Right lobe of liver (tissue), 6 donors: ENCODE measurements at regions not wholly inside any gene's neighbourhood (a gene's known extent, or its start where the extent isn't known, plus 50 kb on each side); places are given as distances from the start of the nearest gene placed in this dataset.
"Not testable (repeated sequence)": the region's sequence is repeated elsewhere in the genome, so short reads cannot be mapped to it uniquely, and the experiment has no call there.

Experiments used
- ATAC-seq, 4 donors: fragments of 200-7000 bp; cut with Tn5 transposase; one replicate each; pipeline ENCODE4 v1.9.1; 2020; ENCODE audit warnings: mild to moderate bottlenecking in 4 of 4, moderate library complexity in 4 of 4
- DNase-seq, 3 donors: peaks; one replicate each; pipeline ENCODE4 v3.0.0-alpha.2; 2020
- H3K27ac ChIP-seq, 3 donors: fragments of 200-600 bp; one replicate each; pipeline ENCODE4 v1.8.0; 2022
- H3K27me3 ChIP-seq, 2 donors: fragments of 200-600 bp; one replicate each; pipeline ENCODE4 v1.8.0; 2022
- H3K36me3 ChIP-seq, 4 donors: fragments of 200-600 bp; sonication (generic) in 1 of 4; one replicate each; pipeline versions ENCODE4 v1.5.1 to v1.8.0; 2017 to 2022; ENCODE audit warnings: control low read depth in 1 of 4
- H3K4me1 ChIP-seq, 4 donors: fragments of 200-600 bp; sonication (generic) in 1 of 4; one replicate each; pipeline versions ENCODE4 v1.5.1 to v1.8.0; 2017 to 2022; ENCODE audit warnings: control low read depth in 1 of 4
- H3K4me3 ChIP-seq, 3 donors: fragments of 200-600 bp; one replicate each; pipeline ENCODE4 v1.8.0; 2022
- H3K9me3 ChIP-seq, 4 donors: fragments of 200-600 bp; sonication (generic) in 1 of 4; one replicate each; pipeline versions ENCODE4 v1.5.1 to v1.8.0; 2017 to 2022; ENCODE audit warnings: control low read depth in 1 of 4
- POLR2A ChIP-seq: fragments of 450-650 bp; IDR thresholded peaks from one replicate; pipeline ENCODE4 v1.6.1; 2017; ENCODE audit warnings: antibody characterized with exemption, mild to moderate bottlenecking
- WGBS: methylation state at CpG from one replicate; pipeline ENCODE4 v1.1.6; 2018; ENCODE audit warnings: low coverage, low lambda C conversion rate; ENCODE audit not compliant: insufficient coverage; ENCODE audit errors: missing lambda C conversion rate; 5-methylcytosine and 5-hydroxymethylcytosine counted together
- intact Hi-C, 2 donors: fragments of 100-400 bp; cut with DNase I; formaldehyde crosslinking; loops; one replicate each; pipeline versions ENCODE4 v1.11.2 to v1.14.1; 2022
- TF ChIP-seq, protein P1 (sequence below), 4 donors: fragments of 200-600 bp in 3 of 4; fragments of 450-650 bp in 1 of 4; IDR thresholded peaks; one replicate each; pipeline versions ENCODE4 v1.5.1 to v1.8.0; 2016 to 2022; ENCODE audit warnings: antibody characterized with exemption in 4 of 4, mild to moderate bottlenecking in 2 of 4
- donor health status: DM: no; HTN: yes; CAD: no.
- donor health status: DM: no; HTN: no; CAD: no.
- donor health status: DM: no; HTN: no; CAD: no.
- donor health status: DM: no; HTN: yes; CAD: no.
- donor health status: DM: no; HTN: yes; CAD: no.

DNA sequence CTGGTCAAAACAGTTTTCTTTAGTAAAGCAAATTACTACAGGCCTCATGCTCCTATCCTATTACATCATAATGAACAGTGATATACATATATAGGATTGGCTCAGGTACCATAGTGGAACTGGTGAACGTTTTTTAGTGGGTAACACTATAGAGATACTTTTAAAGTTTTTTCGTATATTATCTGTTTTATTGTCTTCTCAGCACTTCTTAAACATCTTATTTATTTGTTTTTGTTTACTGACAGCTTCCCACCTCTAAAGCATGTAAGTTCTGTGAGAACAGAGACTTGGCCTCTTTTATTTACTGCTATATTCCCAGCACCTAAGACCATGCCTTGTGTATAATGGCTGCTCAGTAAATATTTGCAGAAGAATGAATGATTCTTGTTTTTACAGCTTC is 81.1 kb upstream of the PSMA6 start:
- no peak overlapping the region for H3K27ac ChIP-seq
- H3K4me3 ChIP-seq: no peak overlapping the region
- no peaks in the 10 kb centered on the region for H3K9me3 ChIP-seq
- H3K36me3 ChIP-seq: no peaks in the 10 kb centered on the region
- intact Hi-C loops: no loop called here
- DNase-seq (no peak), ATAC-seq (no peak)
- peaks cover 0 to 11% (median 4%) of the 10 kb centered on the region in 4 donors for H3K4me1 ChIP-seq
- no peaks in the 10 kb centered on the region for H3K27me3 ChIP-seq
- TF ChIP-seq POLR2A: no peak
- TF ChIP-seq, protein P1, sequence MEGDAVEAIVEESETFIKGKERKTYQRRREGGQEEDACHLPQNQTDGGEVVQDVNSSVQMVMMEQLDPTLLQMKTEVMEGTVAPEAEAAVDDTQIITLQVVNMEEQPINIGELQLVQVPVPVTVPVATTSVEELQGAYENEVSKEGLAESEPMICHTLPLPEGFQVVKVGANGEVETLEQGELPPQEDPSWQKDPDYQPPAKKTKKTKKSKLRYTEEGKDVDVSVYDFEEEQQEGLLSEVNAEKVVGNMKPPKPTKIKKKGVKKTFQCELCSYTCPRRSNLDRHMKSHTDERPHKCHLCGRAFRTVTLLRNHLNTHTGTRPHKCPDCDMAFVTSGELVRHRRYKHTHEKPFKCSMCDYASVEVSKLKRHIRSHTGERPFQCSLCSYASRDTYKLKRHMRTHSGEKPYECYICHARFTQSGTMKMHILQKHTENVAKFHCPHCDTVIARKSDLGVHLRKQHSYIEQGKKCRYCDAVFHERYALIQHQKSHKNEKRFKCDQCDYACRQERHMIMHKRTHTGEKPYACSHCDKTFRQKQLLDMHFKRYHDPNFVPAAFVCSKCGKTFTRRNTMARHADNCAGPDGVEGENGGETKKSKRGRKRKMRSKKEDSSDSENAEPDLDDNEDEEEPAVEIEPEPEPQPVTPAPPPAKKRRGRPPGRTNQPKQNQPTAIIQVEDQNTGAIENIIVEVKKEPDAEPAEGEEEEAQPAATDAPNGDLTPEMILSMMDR (IDR thresholded peaks at IDR 0.05): no peak
- 78% methylated on average over 2 of the region's 2 CpGs for WGBS

DNA sequence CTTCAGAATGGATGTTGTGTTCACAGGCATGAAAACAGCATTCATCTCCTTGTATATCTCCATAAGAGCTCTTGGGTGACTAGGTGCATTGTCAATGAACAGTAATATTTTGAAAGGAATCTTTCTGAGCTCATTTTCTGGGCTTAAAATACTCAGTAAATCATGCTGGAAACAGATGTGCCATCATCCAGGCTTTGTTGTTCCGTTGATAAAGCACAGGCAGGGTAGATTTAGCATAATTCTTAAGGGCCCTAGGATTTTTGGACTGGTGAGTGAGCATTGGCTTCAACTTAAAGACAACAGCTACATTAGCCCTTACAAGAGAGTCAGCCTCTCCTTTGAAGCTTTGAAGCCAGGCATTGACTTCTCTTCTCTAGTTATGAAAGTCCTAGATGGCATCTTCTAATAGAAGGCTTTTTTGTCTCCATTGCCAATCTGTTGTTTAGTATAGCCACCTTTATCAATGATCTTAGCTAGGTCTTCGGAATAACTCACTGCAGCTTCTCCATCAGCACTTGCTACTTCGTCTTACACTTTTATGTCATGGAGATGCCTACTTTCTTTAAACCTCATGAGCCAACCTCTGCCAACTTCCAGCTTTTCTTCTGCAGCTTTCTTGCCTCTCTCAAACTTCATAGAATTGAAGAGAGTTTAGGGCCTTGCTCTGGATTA is 79.6 kb upstream of the PSMA6 start:
- intact Hi-C loops: no loop called here
- 98% methylated on average over 3 of the region's 3 CpGs for WGBS
- H3K9me3 ChIP-seq: no peaks in the 10 kb centered on the region

DNA sequence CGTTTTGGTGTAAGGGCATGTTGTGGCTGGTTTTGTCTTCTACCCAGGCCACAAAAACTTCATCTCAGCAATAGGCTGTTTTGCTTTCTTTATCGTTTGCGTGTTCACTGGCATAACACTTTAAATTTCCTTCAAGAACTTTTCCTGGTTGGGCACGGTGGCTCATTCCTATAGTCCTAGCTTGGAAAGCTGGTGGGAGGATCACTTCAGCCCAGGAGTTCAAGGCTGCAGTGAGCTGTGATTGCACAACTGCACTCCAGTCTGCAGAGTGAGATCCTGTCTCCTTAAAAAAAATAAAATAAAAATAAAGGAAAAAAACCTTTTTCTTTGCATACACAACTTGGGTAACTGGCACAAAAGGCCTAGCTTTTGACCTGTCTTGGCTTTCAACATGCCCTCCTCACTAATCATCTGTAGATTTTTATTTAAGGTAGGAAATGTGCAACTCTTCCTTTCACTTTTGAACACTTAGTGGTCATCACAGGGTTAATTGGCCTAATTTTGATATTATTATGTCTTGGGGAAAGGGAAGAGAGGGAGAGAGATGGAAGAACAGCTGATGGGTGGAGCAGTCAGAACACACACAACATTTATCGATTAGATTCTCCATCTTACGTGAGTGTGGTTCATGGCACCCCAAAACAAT is 78.9 kb upstream of the PSMA6 start:
- DNase-seq: no peak
- TF ChIP-seq POLR2A: no peak
- TF ChIP-seq, protein P1 (IDR thresholded peaks at IDR 0.05): no peak
- WGBS: 87% methylated on average over 6 of the region's 6 CpGs
- no peak overlapping the region for H3K27ac ChIP-seq
- no peaks in the 10 kb centered on the region for H3K36me3 ChIP-seq
- intact Hi-C loops: no loop called here
- peak in 3 of 4 donors; percentile 68 to 73 (median 68) for ATAC-seq
- no peaks in the 10 kb centered on the region for H3K9me3 ChIP-seq
- H3K4me3 ChIP-seq: no peak overlapping the region
- peaks cover 0 to 11% (median 4%) of the 10 kb centered on the region in 4 donors for H3K4me1 ChIP-seq
- no peaks in the 10 kb centered on the region for H3K27me3 ChIP-seq

More for the DNA sequence above, 79.6 kb upstream of the PSMA6 start:
- no peak for TF ChIP-seq POLR2A
- TF ChIP-seq, protein P1 (IDR thresholded peaks at IDR 0.05): no peak
- ATAC-seq (no peak), DNase-seq (no peak)
- Histone ChIP-seq H3K36me3 (no peaks in the 10 kb centered on the region), H3K27ac (no peak overlapping the region), H3K4me1 (peaks cover 0 to 11% (median 4%) of the 10 kb centered on the region in 4 donors), H3K27me3 (no peaks in the 10 kb centered on the region), H3K4me3 (no peak overlapping the region)

DNA sequence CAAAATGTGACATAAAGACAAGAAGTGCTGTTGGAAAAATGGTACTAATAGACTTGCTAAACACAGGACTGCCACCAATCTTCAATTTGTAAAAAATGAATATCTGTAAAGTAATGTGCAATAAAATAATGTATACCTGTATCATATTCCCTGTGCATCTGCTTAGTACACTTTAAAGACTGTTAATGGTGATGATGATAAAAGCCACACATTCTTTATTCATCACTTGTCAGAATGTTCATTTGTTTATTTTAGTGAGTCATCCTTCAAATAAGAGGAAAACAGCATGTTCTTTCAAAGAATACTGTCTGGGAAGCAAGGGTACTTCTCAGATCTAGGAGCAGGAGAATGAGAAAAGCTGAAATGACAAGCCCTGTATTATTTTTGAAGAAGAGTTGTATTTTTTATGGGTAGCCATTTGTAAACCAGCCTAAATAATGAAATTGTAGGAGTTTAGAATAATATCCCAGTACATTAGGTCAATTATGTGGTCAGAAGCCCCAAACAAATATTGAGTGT is 78.3 kb upstream of the PSMA6 start:
- no peak for TF ChIP-seq POLR2A
- TF ChIP-seq, protein P1 (IDR thresholded peaks at IDR 0.05): no peak
- H3K4me3 ChIP-seq: no peak overlapping the region
- H3K9me3 ChIP-seq: no peaks in the 10 kb centered on the region
- H3K4me1 ChIP-seq: peaks cover 0 to 11% (median 4%) of the 10 kb centered on the region in 4 donors
- no peaks in the 10 kb centered on the region for H3K36me3 ChIP-seq
- no peaks in the 10 kb centered on the region for H3K27me3 ChIP-seq
- H3K27ac ChIP-seq: no peak overlapping the region
- intact Hi-C loops: no loop called here
- peak in 2 of 4 donors; percentile 42 to 71 for ATAC-seq
- DNase-seq: no peak

DNA sequence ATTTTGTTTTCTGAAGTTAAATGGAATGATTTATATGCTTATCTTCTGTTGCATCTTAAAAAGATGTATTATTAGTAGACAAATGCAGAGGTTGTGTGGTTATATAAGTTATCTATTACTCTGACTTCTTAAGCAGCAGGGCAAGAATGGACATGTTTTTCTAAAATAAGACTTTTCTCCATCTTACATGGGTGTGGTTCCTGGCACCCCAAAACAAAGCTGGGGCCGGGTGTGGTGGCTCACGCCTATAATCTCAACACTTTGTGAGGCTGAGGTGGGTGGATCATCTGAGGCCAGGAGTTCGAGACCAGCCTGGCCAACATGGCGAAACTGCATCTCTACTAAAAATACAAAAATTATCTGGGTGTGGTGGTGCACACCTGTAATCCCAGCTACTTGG is 77.8 kb upstream of the PSMA6 start:
- intact Hi-C loops: not testable (repeated sequence)
- WGBS: 84% methylated on average over 4 of the region's 4 CpGs

More for the DNA sequence above, 77.8 kb upstream of the PSMA6 start:
- peaks cover 0 to 11% (median 4%) of the 10 kb centered on the region in 4 donors for H3K4me1 ChIP-seq
- not testable (repeated sequence) for H3K27ac ChIP-seq, ATAC-seq, H3K27me3 ChIP-seq, DNase-seq, H3K9me3 ChIP-seq, H3K36me3 ChIP-seq, H3K4me3 ChIP-seq
